Stimulated activated CD4-positive, alpha-beta T cell treated with anti-CD3 and anti-CD28 coated beads, TNF-alpha, amount 100 ng/mL, for 4 hours (primary cell): ENCODE measurements at regions not wholly inside any gene's neighbourhood (a gene's known extent, or its start where the extent isn't known, plus 50 kb on each side); places are given as distances from the start of the nearest gene placed in this dataset.
"Not testable (repeated sequence)": the region's sequence is repeated elsewhere in the genome, so short reads cannot be mapped to it uniquely, and the experiment has no call there.

Experiments
- DNase-seq, 3 experiments: peaks; one replicate each; pipeline ENCODE4 v3.0.0-alpha.2; 2020; ENCODE audit warnings: low read depth in 3 of 3

GRCh38 chr2:176573612-176574483 lies 304.6 kb downstream of the MTX2 start:
- no peak for DNase-seq

GRCh38 chr2:176574484-176575236 lies 305.4 kb downstream of the MTX2 start:
- no peak for DNase-seq

- no peak for DNase-seq
Observed at GRCh38 chr2:176575237-176575744, 306.0 kb downstream of the MTX2 start.

- DNase-seq: no peak
Observed at GRCh38 chr2:176577054-176577453, 307.8 kb downstream of the MTX2 start.

- not testable (repeated sequence) for DNase-seq
Observed at GRCh38 chr2:176578292-176578691, 309.1 kb downstream of the MTX2 start.

GRCh38 chr2:176579608-176580007 lies 310.4 kb downstream of the MTX2 start:
- DNase-seq: no peak

GRCh38 chr2:176581557-176582165 lies 312.4 kb downstream of the MTX2 start:
- no peak for DNase-seq

GRCh38 chr2:176582176-176582575 lies 312.9 kb downstream of the MTX2 start:
- no peak for DNase-seq

- no peak for DNase-seq
Observed at GRCh38 chr2:176582990-176583481, 313.8 kb downstream of the MTX2 start.

GRCh38 chr2:176583607-176584006 lies 314.4 kb downstream of the MTX2 start:
- no peak for DNase-seq

GRCh38 chr2:176584333-176584732 lies 315.1 kb downstream of the MTX2 start:
- DNase-seq: no peak

- no peak for DNase-seq
Observed at GRCh38 chr2:176585291-176585690, 316.0 kb downstream of the MTX2 start.

GRCh38 chr2:176585791-176586190 lies 316.5 kb downstream of the MTX2 start:
- DNase-seq: no peak

GRCh38 chr2:176589287-176589686 lies 320.0 kb downstream of the MTX2 start:
- DNase-seq: no peak

- DNase-seq: no peak
Observed at GRCh38 chr2:176589825-176590440, 320.7 kb downstream of the MTX2 start.

- DNase-seq: no peak
Observed at GRCh38 chr2:176592216-176592615, 323.0 kb downstream of the MTX2 start.

- DNase-seq: no peak
Observed at GRCh38 chr2:176595986-176596385, 326.7 kb downstream of the MTX2 start.

GRCh38 chr2:176597916-176598315 lies 328.7 kb downstream of the MTX2 start:
- DNase-seq: no peak

GRCh38 chr2:176598351-176598750 lies 329.1 kb downstream of the MTX2 start:
- DNase-seq: no peak

- no peak for DNase-seq
Observed at GRCh38 chr2:176599796-176600485, 330.7 kb downstream of the MTX2 start.

GRCh38 chr2:176601066-176601465 lies 331.8 kb downstream of the MTX2 start:
- no peak for DNase-seq
